Thoracic aorta (tissue), 2 donors: ENCODE measurements at regions not wholly inside any gene's neighbourhood (a gene's known extent, or its start where the extent isn't known, plus 50 kb on each side); places are given as distances from the start of the nearest gene placed in this dataset.

ENCODE experiments used
- ATAC-seq: fragments of 150-250 bp; one replicate; pipeline ENCODE4 v1.8.0; 2017; ENCODE audit warnings: low read depth; ENCODE audit not compliant: insufficient number of reproducible peaks, low FRiP score
- DNase-seq: peaks from one replicate; pipeline ENCODE4 v3.0.0-alpha.2; 2020; ENCODE audit warnings: low spot score
- H3K27ac ChIP-seq, 2 donors: fragments of 200-600 bp; sonication (generic); 1 replicate in 1 of 2; 2 replicates in 1 of 2; pipeline ENCODE4 v1.5.1; 2016; ENCODE audit warnings: mild to moderate bottlenecking in 2 of 2, moderate library complexity in 2 of 2
- H3K27me3 ChIP-seq: fragments of 200-600 bp; sonication (generic); replicated peaks from 2 replicates; pipeline ENCODE4 v1.6.0; 2016; ENCODE audit warnings: mild to moderate bottlenecking; ENCODE audit not compliant: insufficient read depth
- H3K36me3 ChIP-seq: fragments of 200-600 bp; sonication (generic); one replicate; pipeline ENCODE4 v1.5.1; 2016
- H3K4me1 ChIP-seq, 2 donors: fragments of 200-600 bp; sonication (generic); 1 replicate in 1 of 2; 2 replicates in 1 of 2; pipeline versions ENCODE4 v1.5.1 to v1.6.0; 2016; ENCODE audit warnings: low read depth in 2 of 2, mild to moderate bottlenecking in 1 of 2; ENCODE audit not compliant: control insufficient read depth in 1 of 2
- H3K4me3 ChIP-seq: fragments of 200-600 bp; sonication (generic); 2 replicates; pipeline ENCODE4 v1.5.1; 2016; ENCODE audit warnings: mild to moderate bottlenecking
- H3K9me3 ChIP-seq: fragments of 200-600 bp; sonication (generic); 2 replicates; pipeline ENCODE4 v1.5.1; 2016
- TF ChIP-seq, protein P1 (sequence below): fragments of 200-600 bp; sonication (generic); IDR thresholded peaks from one replicate; pipeline ENCODE4 v1.5.1; 2019; ENCODE audit warnings: antibody characterized with exemption

DNA sequence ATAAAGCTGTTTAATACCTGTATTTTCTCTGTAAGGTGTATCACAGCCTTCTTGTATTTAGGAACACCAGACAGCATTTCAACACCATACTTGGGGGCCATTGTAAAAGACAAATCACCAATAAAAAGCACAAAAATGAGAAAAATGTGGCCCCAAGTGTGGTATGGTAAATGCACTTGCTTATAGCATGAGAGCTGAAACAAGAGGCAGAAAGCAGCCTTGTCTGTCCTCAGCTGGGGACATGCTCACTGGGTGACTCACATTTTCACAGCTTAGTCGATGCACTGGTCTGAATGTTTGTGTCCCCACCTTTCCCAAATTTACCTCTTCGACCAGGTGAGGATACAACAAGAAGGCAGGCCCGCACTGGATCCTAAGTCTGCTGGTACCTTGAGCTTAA lies 639.7 kb upstream of the AGA start:
- Histone ChIP-seq H3K36me3 (no peaks in the 10 kb centered on the region), H3K27ac (no peak overlapping the region), H3K4me3 (no peak overlapping the region), H3K27me3 (no peaks in the 10 kb centered on the region), H3K9me3 (no peaks in the 10 kb centered on the region), H3K4me1 (no peaks in the 10 kb centered on the region)
- ATAC-seq (no peak), DNase-seq (no peak)
- TF ChIP-seq, protein P1, sequence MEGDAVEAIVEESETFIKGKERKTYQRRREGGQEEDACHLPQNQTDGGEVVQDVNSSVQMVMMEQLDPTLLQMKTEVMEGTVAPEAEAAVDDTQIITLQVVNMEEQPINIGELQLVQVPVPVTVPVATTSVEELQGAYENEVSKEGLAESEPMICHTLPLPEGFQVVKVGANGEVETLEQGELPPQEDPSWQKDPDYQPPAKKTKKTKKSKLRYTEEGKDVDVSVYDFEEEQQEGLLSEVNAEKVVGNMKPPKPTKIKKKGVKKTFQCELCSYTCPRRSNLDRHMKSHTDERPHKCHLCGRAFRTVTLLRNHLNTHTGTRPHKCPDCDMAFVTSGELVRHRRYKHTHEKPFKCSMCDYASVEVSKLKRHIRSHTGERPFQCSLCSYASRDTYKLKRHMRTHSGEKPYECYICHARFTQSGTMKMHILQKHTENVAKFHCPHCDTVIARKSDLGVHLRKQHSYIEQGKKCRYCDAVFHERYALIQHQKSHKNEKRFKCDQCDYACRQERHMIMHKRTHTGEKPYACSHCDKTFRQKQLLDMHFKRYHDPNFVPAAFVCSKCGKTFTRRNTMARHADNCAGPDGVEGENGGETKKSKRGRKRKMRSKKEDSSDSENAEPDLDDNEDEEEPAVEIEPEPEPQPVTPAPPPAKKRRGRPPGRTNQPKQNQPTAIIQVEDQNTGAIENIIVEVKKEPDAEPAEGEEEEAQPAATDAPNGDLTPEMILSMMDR, result no peak

DNA sequence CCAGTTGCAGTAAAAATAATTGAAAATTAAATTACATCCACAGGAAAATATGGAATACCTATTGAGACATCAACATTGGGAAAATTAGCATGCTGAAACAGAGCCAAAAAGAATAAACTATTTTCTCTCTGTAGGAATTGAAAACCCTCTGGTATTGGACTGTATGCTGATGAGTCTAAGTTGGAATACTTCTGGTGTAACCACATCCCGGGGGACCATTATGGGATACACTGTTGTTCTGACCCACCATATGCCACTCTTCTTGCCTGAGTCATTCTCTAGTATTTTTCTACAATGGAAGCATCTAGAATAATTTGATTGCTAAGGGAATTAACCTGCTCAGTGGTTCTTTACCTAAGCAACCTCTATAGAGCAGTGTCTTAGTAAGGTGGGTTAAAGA lies 640.7 kb upstream of the AGA start:
- TF ChIP-seq, protein P1, result no peak
- DNase-seq (no peak), ATAC-seq (no peak)
- no peak overlapping the region for H3K27ac ChIP-seq
- no peaks in the 10 kb centered on the region for H3K9me3 ChIP-seq
- H3K4me3 ChIP-seq, result no peak overlapping the region
- H3K36me3 ChIP-seq, result no peaks in the 10 kb centered on the region
- no peaks in the 10 kb centered on the region for H3K27me3 ChIP-seq
- no peaks in the 10 kb centered on the region for H3K4me1 ChIP-seq

DNA sequence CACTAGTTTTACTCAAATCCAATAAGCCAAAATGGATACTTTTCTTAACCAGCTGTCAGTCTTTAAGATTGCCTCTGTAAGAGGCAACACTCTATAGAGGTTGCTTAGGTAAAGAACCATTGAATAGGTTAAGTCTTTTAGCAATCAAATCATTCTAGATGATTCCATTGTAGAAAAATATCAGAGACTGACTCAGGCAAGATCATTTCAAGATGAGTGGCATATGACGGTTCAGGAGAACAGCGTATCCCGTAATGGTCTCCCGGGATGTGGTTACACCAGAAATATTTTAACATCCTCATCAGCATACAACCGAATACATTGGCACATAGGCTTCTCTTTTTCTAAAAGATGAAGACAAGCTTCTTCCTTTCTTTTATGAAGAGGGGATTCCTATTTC lies 641.7 kb upstream of the AGA start:
- Histone ChIP-seq H3K4me1 (no peaks in the 10 kb centered on the region), H3K27ac (no peak overlapping the region), H3K4me3 (no peak overlapping the region), H3K27me3 (no peaks in the 10 kb centered on the region), H3K36me3 (no peaks in the 10 kb centered on the region), H3K9me3 (no peaks in the 10 kb centered on the region)
- DNase-seq (no peak), ATAC-seq (no peak)
- TF ChIP-seq, protein P1, result no peak

GRCh38 chr4:178086320-178086719 lies 644.1 kb upstream of the AGA start:
- Histone ChIP-seq H3K27me3 (no peaks in the 10 kb centered on the region), H3K4me3 (no peak overlapping the region), H3K27ac (no peak overlapping the region), H3K4me1 (no peaks in the 10 kb centered on the region), H3K9me3 (no peaks in the 10 kb centered on the region), H3K36me3 (no peaks in the 10 kb centered on the region)
- TF ChIP-seq, protein P1, result no peak
- ATAC-seq (no peak), DNase-seq (no peak)

- TF ChIP-seq, protein P1, result no peak
- Histone ChIP-seq H3K4me3 (no peak overlapping the region), H3K27ac (no peak overlapping the region), H3K9me3 (no peaks in the 10 kb centered on the region), H3K36me3 (no peaks in the 10 kb centered on the region), H3K27me3 (no peaks in the 10 kb centered on the region), H3K4me1 (no peaks in the 10 kb centered on the region)
- ATAC-seq, result no peak
- DNase-seq, result no peak
Observed at GRCh38 chr4:178090640-178091411, 648.6 kb upstream of the AGA start.
